H1 (cell line): ENCODE measurements at regions not wholly inside any gene's neighbourhood (a gene's known extent, or its start where the extent isn't known, plus 50 kb on each side); places are given as distances from the start of the nearest gene placed in this dataset.

Experiments used
- CTCF ChIA-PET: fragments of 300-600 bp; sonication (Branson Sonifier 250); formaldehyde crosslinking; loops from one replicate; lab custom pipeline; 2021; ENCODE audit not compliant: partially characterized antibody; lab: Charles Lee
- POLR2A ChIA-PET: fragments of 300-600 bp; sonication (Branson Sonifier 250); formaldehyde crosslinking; loops from one replicate; lab custom pipeline; 2021; ENCODE audit warnings: inconsistent platforms; ENCODE audit not compliant: partially characterized antibody; lab: Charles Lee
- DNase-seq, 2 experiments: peaks; one replicate each; pipeline versions ENCODE4 v3.0.0 to v3.0.0-alpha.2; 2010 to 2022; ENCODE audit warnings: low spot score in 2 of 2, low read depth in 1 of 2, mixed read lengths in 1 of 2
- FAIRE-seq: peaks from 2 replicates; lab custom pipeline; 2011; peaks lifted over from hg19 to GRCh38; lab: Jason Lieb, UNC
- H2AFZ ChIP-seq: 2 replicates; pipeline ENCODE4 v1.8.1; 2012; ENCODE audit warnings: low read length, inconsistent platforms
- H2AK5ac ChIP-seq: 2 replicates; pipeline ENCODE4 v1.6.1; 2013; ENCODE audit warnings: low read depth, low read length
- H2BK120ac ChIP-seq: replicated peaks from 2 replicates; pipeline ENCODE3; 2013; ENCODE audit warnings: low read depth, low read length, inconsistent platforms
- H2BK12ac ChIP-seq: 2 replicates; pipeline ENCODE4 v1.6.1; 2013; ENCODE audit warnings: low read depth, low read length
- H2BK15ac ChIP-seq: 2 replicates; pipeline ENCODE4 v1.6.1; 2013; ENCODE audit warnings: low read length
- H2BK20ac ChIP-seq: 2 replicates; pipeline ENCODE4 v1.6.1; 2013; ENCODE audit warnings: low read length
- H2BK5ac ChIP-seq: 2 replicates; pipeline ENCODE4 v1.6.1; 2013; ENCODE audit warnings: low read depth, low read length
- H3K14ac ChIP-seq: 2 replicates; pipeline ENCODE4 v1.6.1; 2013; ENCODE audit warnings: inconsistent platforms; ENCODE audit not compliant: insufficient read length
- H3K18ac ChIP-seq: 2 replicates; pipeline ENCODE4 v1.6.1; 2013; ENCODE audit warnings: low read length; ENCODE audit errors: extremely low read depth
- H3K23ac ChIP-seq: 2 replicates; pipeline ENCODE4 v1.6.1; 2013; ENCODE audit warnings: inconsistent platforms; ENCODE audit not compliant: insufficient read length
- H3K23me2 ChIP-seq: 2 replicates; pipeline ENCODE4 v1.6.1; 2013; ENCODE audit warnings: low read depth, low read length
- H3K27ac ChIP-seq: 2 replicates; pipeline ENCODE4 v1.6.1; 2011; ENCODE audit warnings: low read depth, low read length, inconsistent platforms
- H3K27me3 ChIP-seq, 4 experiments: replicated peaks in 1 of 4; 1 replicate in 1 of 4; 2 replicates in 3 of 4; pipeline versions ENCODE4 v1.6.1 to v1.8.1; 2011 to 2013; ENCODE audit warnings: low read length in 3 of 4, mild to moderate bottlenecking in 3 of 4, inconsistent platforms in 2 of 4, mixed read lengths in 2 of 4, moderate library complexity in 1 of 4; ENCODE audit not compliant: control insufficient read depth in 3 of 4, insufficient read depth in 3 of 4; ENCODE audit errors: extremely low read depth in 1 of 4
- H3K36me3 ChIP-seq, 4 experiments: 2 replicates each; pipeline versions ENCODE4 v1.6.1 to v1.8.1; 2011 to 2013; ENCODE audit warnings: mild to moderate bottlenecking in 4 of 4, low read length in 3 of 4, moderate library complexity in 2 of 4, control low read depth in 1 of 4, inconsistent platforms in 1 of 4; ENCODE audit not compliant: insufficient read depth in 4 of 4, control insufficient read depth in 2 of 4
- H3K4ac ChIP-seq: replicated peaks from 2 replicates; pipeline ENCODE3; 2013; ENCODE audit warnings: low read length, low read depth, mixed read lengths, inconsistent platforms; ENCODE audit not compliant: insufficient read length
- H3K4me1 ChIP-seq, 4 experiments: replicated peaks in 1 of 4; 1 replicate in 1 of 4; 2 replicates in 3 of 4; pipeline versions ENCODE4 v1.6.1 to v1.8.1; 2011 to 2013; ENCODE audit warnings: low read length in 3 of 4, inconsistent platforms in 2 of 4, mixed read lengths in 1 of 4; ENCODE audit not compliant: insufficient read depth in 4 of 4, control insufficient read depth in 3 of 4
- H3K4me2 ChIP-seq, 2 experiments: 2 replicates each; pipeline versions ENCODE4 v1.6.1 to v1.8.1; 2011 to 2013; ENCODE audit warnings: low read depth in 2 of 2, low read length in 2 of 2, control low read depth in 1 of 2, inconsistent platforms in 1 of 2, mild to moderate bottlenecking in 1 of 2; ENCODE audit not compliant: insufficient read depth in 1 of 2
- H3K4me3 ChIP-seq, 4 experiments: fragments of 200-600, 300-600 bp in 1 of 4; sonication (generic), shearing (Covaris generic), sonication (Bioruptor Twin) in 1 of 4; 2 replicates each; pipeline versions ENCODE4 v1.5.1 to v1.8.1; 2011 to 2016; ENCODE audit warnings: low read length in 4 of 4, low read depth in 3 of 4, control low read depth in 2 of 4, inconsistent platforms in 2 of 4, mild to moderate bottlenecking in 2 of 4, mixed read lengths in 1 of 4, moderate library complexity in 1 of 4; ENCODE audit not compliant: insufficient read depth in 2 of 4; ENCODE audit errors: extremely low read depth in 1 of 4
- H3K56ac ChIP-seq: replicated peaks from 2 replicates; pipeline ENCODE3; 2013; ENCODE audit warnings: low read depth, mild to moderate bottlenecking, mixed read lengths, low read length, inconsistent platforms; ENCODE audit not compliant: insufficient read length
- H3K79me1 ChIP-seq: 2 replicates; pipeline ENCODE4 v1.6.1; 2013; ENCODE audit warnings: low read depth, low read length, control low read depth
- H3K79me2 ChIP-seq, 2 experiments: 2 replicates each; pipeline versions ENCODE4 v1.6.1 to v1.8.1; 2012 to 2013; ENCODE audit warnings: low read length in 2 of 2, mild to moderate bottlenecking in 2 of 2, inconsistent platforms in 1 of 2; ENCODE audit not compliant: insufficient read depth in 2 of 2, control insufficient read depth in 1 of 2
- H3K9ac ChIP-seq, 4 experiments: replicated peaks in 1 of 4; 1 replicate in 1 of 4; 2 replicates in 3 of 4; pipeline versions ENCODE4 v1.6.1 to v1.8.1; 2011 to 2013; ENCODE audit warnings: low read depth in 3 of 4, low read length in 3 of 4, control low read depth in 2 of 4, mild to moderate bottlenecking in 2 of 4, moderate library complexity in 2 of 4, inconsistent platforms in 1 of 4; ENCODE audit errors: extremely low read depth in 1 of 4
- H3K9me3 ChIP-seq, 2 experiments: 2 replicates each; pipeline versions ENCODE4 v1.6.1 to v1.8.1; 2012 to 2013; ENCODE audit warnings: mild to moderate bottlenecking in 2 of 2, moderate library complexity in 2 of 2, control low read depth in 1 of 2, inconsistent platforms in 1 of 2, low read depth in 1 of 2, low read length in 1 of 2, mixed read lengths in 1 of 2; ENCODE audit not compliant: insufficient read depth in 2 of 2
- H4K20me1 ChIP-seq, 2 experiments: replicated peaks in 1 of 2; 2 replicates each; pipeline versions ENCODE3 to v1.8.1; 2011 to 2013; ENCODE audit warnings: inconsistent platforms in 2 of 2, low read length in 2 of 2, mild to moderate bottlenecking in 1 of 2; ENCODE audit not compliant: insufficient read depth in 2 of 2, control insufficient read depth in 1 of 2
- H4K5ac ChIP-seq: 2 replicates; pipeline ENCODE4 v1.6.1; 2013; ENCODE audit warnings: low read length, low read depth, mixed read lengths, inconsistent platforms; ENCODE audit not compliant: insufficient read length
- H4K8ac ChIP-seq: 2 replicates; pipeline ENCODE4 v1.8.0; 2013; ENCODE audit warnings: mild to moderate bottlenecking, moderate library complexity, low read length, inconsistent platforms; ENCODE audit not compliant: insufficient read depth; ENCODE audit errors: extremely low read depth
- H4K91ac ChIP-seq: replicated peaks from 2 replicates; pipeline ENCODE3; 2013; ENCODE audit warnings: low read length, mixed read lengths, inconsistent platforms; ENCODE audit not compliant: insufficient read length
- BCL11A ChIP-seq, 2 experiments: IDR thresholded peaks; one replicate each; pipeline ENCODE4 v1.6.1; 2011; ENCODE audit warnings: low read depth in 2 of 2, low read length in 2 of 2, mild to moderate bottlenecking in 2 of 2
- CEBPB ChIP-seq: IDR thresholded peaks from 2 replicates; pipeline ENCODE4 v1.6.1; 2012; ENCODE audit warnings: low read depth, low read length
- CHD2 ChIP-seq: IDR thresholded peaks from 2 replicates; pipeline ENCODE4 v1.6.1; 2012; ENCODE audit warnings: low read length, improper control_type of control experiment
- CTBP2 ChIP-seq: IDR thresholded peaks from 2 replicates; pipeline ENCODE4 v1.7.0; 2011; ENCODE audit warnings: borderline replicate concordance, mild to moderate bottlenecking, moderate library complexity, mixed read lengths, low read length; ENCODE audit not compliant: insufficient read depth, insufficient read length
- EP300 ChIP-seq, 2 experiments: IDR thresholded peaks; 1 replicate in 1 of 2; 2 replicates in 1 of 2; pipeline ENCODE4 v1.6.1; 2011 to 2012; ENCODE audit warnings: low read depth in 2 of 2, low read length in 2 of 2, mild to moderate bottlenecking in 2 of 2, borderline replicate concordance in 1 of 2, inconsistent platforms in 1 of 2, moderate library complexity in 1 of 2
- HDAC2 ChIP-seq, 2 experiments: fragments of 300-600 bp in 1 of 2; sonication (generic) in 1 of 2; IDR thresholded peaks; 2 replicates each; pipeline ENCODE4 v1.6.1; 2011 to 2012; ENCODE audit warnings: low read depth in 2 of 2, low read length in 2 of 2, mild to moderate bottlenecking in 2 of 2, moderate library complexity in 2 of 2, borderline replicate concordance in 1 of 2, inconsistent platforms in 1 of 2
- HDAC6 ChIP-seq: IDR thresholded peaks from one replicate; pipeline ENCODE4 v1.7.1; 2012; ENCODE audit warnings: low read depth, mild to moderate bottlenecking, inconsistent platforms, low read length, moderate library complexity
- POU5F1 ChIP-seq: IDR thresholded peaks from 2 replicates; pipeline ENCODE4 v1.6.1; 2011; ENCODE audit warnings: low read depth, mild to moderate bottlenecking, low read length, moderate library complexity
- RAD21 ChIP-seq, 2 experiments: IDR thresholded peaks in 1 of 2; conservative IDR thresholded peaks in 1 of 2; 2 replicates each; pipeline ENCODE4 v1.6.1; 2011; ENCODE audit warnings: low read depth in 2 of 2, low read length in 2 of 2, improper control_type of control experiment in 1 of 2, inconsistent platforms in 1 of 2, mild to moderate bottlenecking in 1 of 2, moderate library complexity in 1 of 2
- RBBP5 ChIP-seq: IDR thresholded peaks from 2 replicates; pipeline ENCODE4 v1.7.1; 2012; ENCODE audit warnings: low read depth, mild to moderate bottlenecking, inconsistent platforms, low read length, moderate library complexity, borderline replicate concordance
- RFX5 ChIP-seq: IDR thresholded peaks from 2 replicates; pipeline ENCODE4 v1.6.1; 2011; ENCODE audit warnings: low read depth, low read length, improper control_type of control experiment, borderline replicate concordance
- RNF2 ChIP-seq: fragments of 200-900, 300-1000 bp; sonication (generic); IDR thresholded peaks from 2 replicates; pipeline ENCODE4 v1.7.1; 2016; ENCODE audit warnings: borderline replicate concordance, low read depth, mild to moderate bottlenecking, antibody characterized with exemption, low read length; ENCODE audit not compliant: poor library complexity, severe bottlenecking; ENCODE audit errors: missing control alignments
- SUZ12 ChIP-seq: fragments of 200-600 bp; sonication (generic); IDR thresholded peaks from 2 replicates; pipeline ENCODE4 v1.6.1; 2012; ENCODE audit warnings: mild to moderate bottlenecking, inconsistent platforms, low read length, moderate library complexity, mixed read lengths
- WGBS, 2 experiments: shearing (Covaris generic) in 1 of 2; methylation state at CpG; one replicate each; pipeline versions ENCODE4 v1.1.6 to v1.1.7; 2013 to 2015; ENCODE audit warnings: low lambda C conversion rate in 2 of 2, mixed read lengths in 2 of 2, inconsistent platforms in 1 of 2, low coverage in 1 of 2, missing lambda C conversion rate in 1 of 2; ENCODE audit not compliant: insufficient replicate concordance in 2 of 2, insufficient coverage in 1 of 2, insufficient read length in 1 of 2; ENCODE audit errors: extremely low coverage in 1 of 2, missing lambda C conversion rate in 1 of 2; 5-methylcytosine and 5-hydroxymethylcytosine counted together

DNA sequence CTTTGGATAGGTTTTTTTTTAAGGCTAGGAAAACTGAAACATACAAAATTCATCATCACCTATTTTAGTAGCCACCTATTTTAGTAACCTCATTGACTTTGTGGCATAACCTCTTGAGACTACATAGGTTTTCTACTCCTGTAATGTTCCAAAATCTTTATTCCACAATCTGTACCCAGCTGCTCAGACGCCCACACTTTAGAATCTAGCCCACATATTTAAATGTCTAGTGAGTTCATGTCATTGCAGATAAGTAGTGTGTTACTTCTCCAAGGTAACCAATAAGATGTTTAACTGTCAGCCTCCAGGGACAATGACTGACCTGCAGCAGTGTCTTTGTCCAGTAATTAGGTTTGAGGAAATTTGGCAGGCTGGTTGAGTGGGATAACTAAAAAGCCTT, 330.2 kb downstream of the MZT1 start:
- Histone ChIP-seq H3K9ac (no peak overlapping the region), H3K23me2 (no peaks in the 10 kb centered on the region; the same call in 1 of the 2 replicates), H3K4me1 (peaks cover 0 to 3% (median under 1%) of the 10 kb centered on the region in 4 experiments; a peak in 1 of 7 replicates), H3K79me2 (no peaks in the 10 kb centered on the region), H2BK12ac (no peak overlapping the region), H3K4ac (no peak overlapping the region), H3K9me3 (no peaks in the 10 kb centered on the region), H2BK15ac (no peak overlapping the region), H4K20me1 (no peaks in the 10 kb centered on the region), H3K79me1 (no peaks in the 10 kb centered on the region), H3K14ac (no peak overlapping the region), H2BK20ac (no peak overlapping the region), H3K27me3 (no peaks in the 10 kb centered on the region), H3K36me3 (no peaks in the 10 kb centered on the region), H4K91ac (no peak overlapping the region), H2AK5ac (no peak overlapping the region), H4K8ac (no peak overlapping the region), H3K23ac (no peak overlapping the region), H3K4me2 (peak overlapping the region in 1 of 2 experiments; percentile 6; a peak in 2 of 4 replicates), H3K18ac (no peak overlapping the region; the same call in 1 of the 2 replicates), H3K56ac (no peak overlapping the region), H3K4me3 (no peak overlapping the region), H2BK5ac (no peak overlapping the region), H2AFZ (no peak overlapping the region), H2BK120ac (no peak overlapping the region), H4K5ac (no peak overlapping the region), H3K27ac (no peak overlapping the region)
- ChIA-PET CTCF (no interaction called here), POLR2A (no interaction called here)
- WGBS, 2 experiments = 100% methylated on average over 1 of the region's 1 CpG; no CpG with 5 or more reads in 1 of the 2 experiments
- no peak for TF ChIP-seq CTBP2
- TF ChIP-seq HDAC6 = no peak
- TF ChIP-seq EP300 (IDR thresholded peaks at IDR 0.05; ENCODE audit: borderline replicate concordance in 1 of 2, low read depth in 2 of 2, low read length in 2 of 2) = no peak
- TF ChIP-seq POU5F1 = no peak
- no peak for TF ChIP-seq RFX5
- no peak for TF ChIP-seq RNF2
- TF ChIP-seq RAD21 (IDR thresholded peaks at IDR 0.05 in 1 of 2, conservative IDR thresholded peaks at IDR 0.05 in 1 of 2; ENCODE audit: low read depth in 2 of 2, low read length in 2 of 2) = no peak
- no peak for TF ChIP-seq CHD2
- no peak for TF ChIP-seq HDAC2 (IDR thresholded peaks at IDR 0.05; ENCODE audit: borderline replicate concordance in 1 of 2, low read depth in 2 of 2, low read length in 2 of 2)
- no peak for TF ChIP-seq BCL11A (IDR thresholded peaks at IDR 0.05; ENCODE audit: low read depth in 2 of 2, low read length in 2 of 2)
- no peak for TF ChIP-seq RBBP5
- no peak for TF ChIP-seq SUZ12
- TF ChIP-seq CEBPB = no peak
- DNase-seq (no peak), FAIRE-seq (no peak)
